SW480 (cell line): ENCODE measurements at regions not wholly inside any gene's neighbourhood (a gene's known extent, or its start where the extent isn't known, plus 50 kb on each side); places are given as distances from the start of the nearest gene placed in this dataset.

Experiments used
- DNase-seq: peaks from one replicate; pipeline ENCODE4 v3.0.0-alpha.2; 2016; ENCODE audit warnings: low spot score

DNA sequence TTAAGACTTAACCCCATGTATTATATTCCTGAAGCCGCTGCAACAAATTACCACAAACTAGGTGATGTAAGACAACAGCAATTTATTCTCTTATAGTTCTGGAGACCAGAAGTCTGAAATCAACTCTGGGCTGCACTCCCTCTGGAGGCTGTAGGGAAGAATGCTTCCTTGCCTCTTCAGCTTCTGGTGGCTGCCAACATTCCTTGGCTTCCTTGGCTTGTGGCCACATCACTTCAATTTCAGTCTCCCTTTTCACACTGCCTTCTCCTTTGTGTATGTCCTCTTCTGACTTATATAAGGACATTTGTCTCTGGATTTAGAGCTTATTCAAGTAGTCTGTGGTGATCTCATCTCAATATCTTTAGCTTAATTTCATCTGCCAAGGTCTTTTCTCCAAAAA is 141.6 kb downstream of the DHX35 start:
- peak; percentile 23 for DNase-seq

DNA sequence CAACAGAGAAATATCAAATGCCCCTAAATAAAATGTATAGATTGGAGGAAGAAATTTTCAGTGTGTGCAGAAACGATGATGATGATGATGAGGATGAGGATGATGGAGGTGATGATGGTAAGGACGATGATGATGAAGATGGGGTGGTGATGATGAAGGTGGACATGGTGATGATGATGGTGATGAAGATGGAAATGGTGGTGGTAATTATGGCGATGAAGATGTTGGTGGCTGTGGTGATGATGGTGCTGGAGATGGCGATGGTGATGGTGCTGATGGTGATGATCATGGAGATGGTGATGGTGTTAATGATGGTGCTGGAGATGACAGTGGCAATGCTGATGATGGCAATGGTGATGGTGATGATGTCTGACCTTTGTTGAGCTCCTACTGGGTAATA is 141.2 kb downstream of the DHX35 start:
- DNase-seq, result no peak

DNA sequence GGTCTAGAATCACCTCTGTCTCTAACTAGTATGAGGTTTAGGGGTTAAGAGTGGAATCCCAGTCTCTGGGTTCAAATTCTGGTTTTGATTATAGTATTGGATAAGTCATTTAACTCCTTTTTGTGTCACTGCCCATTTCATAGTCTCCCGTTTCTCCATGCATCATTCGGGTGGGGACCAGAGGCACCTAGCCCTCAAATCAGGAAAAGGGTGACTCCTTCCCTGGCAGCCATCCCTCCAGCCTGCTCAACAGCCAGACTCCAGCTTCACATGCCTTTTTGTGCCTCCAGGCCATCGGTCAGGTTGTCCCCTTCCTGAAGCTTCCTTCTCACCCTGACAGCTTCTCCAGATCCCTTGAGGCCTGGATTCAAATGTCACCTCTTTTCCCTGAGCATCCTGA is 139.8 kb downstream of the DHX35 start:
- DNase-seq, result no peak

DNA sequence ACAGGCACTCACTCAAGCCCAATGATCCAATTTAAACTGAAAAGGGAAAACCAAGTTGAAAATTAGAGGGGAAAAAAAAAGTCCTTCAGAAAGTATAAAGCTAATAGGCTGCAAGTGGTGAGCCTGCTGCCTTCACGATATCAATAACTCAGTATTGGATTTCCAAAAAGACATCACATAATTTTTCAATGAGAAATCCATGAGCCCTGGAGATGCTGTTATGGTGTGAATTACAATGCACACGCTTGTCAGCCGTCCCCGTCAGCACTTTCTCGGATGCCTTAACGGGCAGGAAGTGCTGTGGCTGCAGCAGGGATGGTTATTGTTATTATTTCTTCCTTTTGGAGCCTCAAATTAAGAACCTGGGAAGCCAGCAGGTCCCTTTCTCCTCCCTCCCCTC is 138.5 kb downstream of the DHX35 start:
- DNase-seq, result no peak

DNA sequence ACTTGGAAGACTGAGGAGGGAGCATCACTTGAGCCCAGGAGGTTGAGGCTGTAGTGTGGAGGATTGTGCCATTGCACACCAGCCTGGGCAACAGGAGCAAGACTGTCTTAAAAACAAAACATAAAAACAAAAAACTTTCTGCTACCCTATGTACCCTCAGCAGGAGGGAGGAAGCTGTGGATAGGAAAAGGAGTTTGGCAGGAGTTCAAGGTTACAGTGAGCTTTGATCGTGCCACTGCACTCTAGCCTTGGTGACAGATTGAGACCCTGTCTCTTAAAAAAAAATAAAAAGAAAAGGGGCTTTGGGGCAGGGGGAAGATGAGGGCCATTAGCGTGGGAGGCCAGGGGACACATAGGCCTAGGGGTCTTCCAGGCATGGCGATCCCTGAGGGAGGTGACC is 135.7 kb downstream of the DHX35 start:
- DNase-seq, result no peak

DNA sequence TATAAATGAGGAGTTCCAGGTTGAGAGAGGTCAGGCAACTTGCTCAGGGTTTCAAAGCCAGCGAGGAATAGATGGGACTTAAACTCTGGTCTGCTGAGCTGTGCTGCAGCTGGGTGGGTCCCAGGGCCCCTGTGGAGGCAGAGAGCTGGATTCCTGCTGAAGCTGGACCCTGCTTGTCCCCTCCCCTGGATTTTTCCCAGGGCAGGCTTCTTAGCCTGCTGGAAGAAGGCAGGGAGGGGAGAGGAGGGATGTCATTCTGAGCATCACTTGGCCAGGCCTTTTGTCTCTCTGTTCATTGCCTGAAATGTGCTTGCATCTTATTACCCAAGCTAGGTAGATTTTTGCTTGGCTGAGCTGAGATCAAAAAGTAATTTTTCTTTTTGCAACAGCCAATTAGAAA is 133.7 kb downstream of the DHX35 start:
- no peak for DNase-seq

DNA sequence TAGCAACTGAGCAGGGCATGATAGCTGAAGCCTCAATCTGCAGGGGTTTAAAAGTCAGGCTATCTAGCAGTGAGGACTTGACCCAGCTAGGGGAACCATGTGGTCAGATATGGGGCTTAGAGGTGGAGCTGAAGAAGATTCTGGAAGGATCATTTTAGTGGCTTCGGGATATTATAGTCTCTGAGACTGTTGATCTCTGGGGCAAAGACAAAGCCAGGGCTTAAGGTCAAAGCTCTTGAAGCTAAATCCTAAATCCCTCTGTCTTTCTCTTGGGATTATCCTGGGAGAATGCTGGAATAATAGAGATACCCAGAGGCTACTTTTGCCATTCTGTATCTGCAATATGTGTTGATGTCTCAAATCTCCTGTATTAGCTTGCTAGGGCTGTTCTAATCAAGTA is 132.2 kb downstream of the DHX35 start:
- DNase-seq, result no peak

DNA sequence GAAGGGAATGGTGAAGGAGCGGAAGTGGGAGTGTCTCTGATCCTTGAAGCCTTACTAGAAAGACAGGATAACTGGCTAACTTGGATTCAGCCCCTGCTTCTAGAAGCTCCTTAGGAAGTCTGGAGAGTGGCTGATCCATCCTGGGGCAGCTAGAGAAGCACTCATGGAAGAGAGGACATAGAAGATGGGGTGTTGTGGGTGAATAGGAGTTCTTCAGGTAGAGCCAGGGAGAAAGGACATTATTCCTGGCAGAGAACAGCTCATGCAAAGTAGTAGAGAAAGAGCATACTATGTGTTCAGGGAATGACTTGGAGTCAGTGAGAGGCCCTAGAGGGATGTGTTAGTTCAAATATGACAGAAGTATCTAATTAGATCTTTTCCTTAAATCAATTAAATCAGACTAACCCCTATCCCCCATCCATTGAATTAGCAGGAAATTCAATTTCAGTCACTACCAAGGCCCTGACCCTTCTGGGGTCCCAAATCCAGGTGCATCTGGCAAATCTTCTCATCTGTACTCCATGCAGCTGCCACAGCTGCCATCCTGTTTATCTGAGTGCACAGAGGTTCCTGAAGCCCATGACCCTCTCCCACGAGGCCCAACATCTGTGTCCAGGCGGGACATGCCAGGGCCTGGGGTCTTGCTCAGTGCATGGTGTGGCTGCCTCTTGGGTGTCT is 130.7 kb downstream of the DHX35 start:
- no peak for DNase-seq

DNA sequence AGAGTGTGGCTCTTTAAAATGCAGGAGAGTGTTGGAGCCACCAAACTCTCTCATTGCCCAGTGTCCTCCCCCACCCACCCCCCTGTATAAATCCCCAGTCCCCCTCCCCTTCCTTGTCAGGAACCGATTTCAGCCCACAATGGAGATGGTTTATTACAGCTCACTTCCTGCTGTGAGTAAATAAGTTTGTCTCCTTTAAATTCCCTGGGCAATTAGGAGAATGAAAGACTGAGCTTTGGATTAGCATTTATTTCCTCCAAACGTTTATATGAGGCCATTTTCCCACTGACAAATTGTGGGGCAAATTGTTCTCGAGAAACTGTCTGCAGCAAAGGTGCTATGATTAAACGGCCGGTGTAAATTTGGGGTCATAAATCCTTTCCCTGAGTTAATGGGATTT is 128.8 kb downstream of the DHX35 start:
- DNase-seq, result no peak

DNA sequence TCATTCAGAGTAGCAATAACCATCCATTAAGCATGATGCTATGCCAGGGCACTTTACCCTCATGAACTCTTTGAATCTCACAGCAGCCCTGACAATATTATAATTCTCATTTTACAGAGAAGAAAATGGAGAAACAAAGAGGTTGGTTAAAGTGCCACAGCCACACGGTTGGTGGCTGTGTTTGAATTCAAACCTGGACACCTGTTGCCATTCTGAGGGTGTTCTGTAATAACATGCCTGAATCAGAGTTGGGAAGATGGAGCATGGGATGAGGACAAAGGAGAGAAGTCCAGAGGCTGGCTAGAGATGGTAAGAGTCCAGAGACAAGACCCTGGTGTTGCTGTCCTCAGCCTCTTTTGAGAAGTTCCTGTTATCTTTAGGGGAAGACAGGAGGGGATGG is 127.7 kb downstream of the DHX35 start:
- DNase-seq, result no peak
